ENCODE measurements at regions not wholly inside any gene's neighbourhood (a gene's known extent, or its start where the extent isn't known, plus 50 kb on each side); places are given as distances from the start of the nearest gene placed in this dataset.

- no peak overlapping the region for H3K4me2 ChIP-seq (ENCODE audit: low read length)
Measured at GRCh38 chr2:118618279-118618678, 229.2 kb downstream of the EN1 start.

GRCh38 chr2:118616432-118616831 is 231.0 kb downstream of the EN1 start:
- no peak for TF ChIP-seq CTCF (IDR thresholded peaks at IDR 0.05)
- Histone ChIP-seq H3K9me3 (ENCODE audit: control insufficient read depth, low read length) (no peaks in the 10 kb centered on the region), H2AFZ (no peak overlapping the region), H3K27ac (no peak overlapping the region), H3K9ac (no peak overlapping the region), H3K4me1 (no peaks in the 10 kb centered on the region), H3K27me3 (ENCODE audit: control insufficient read depth, insufficient read depth, low read length) (no peaks in the 10 kb centered on the region), H3K36me3 (ENCODE audit: control insufficient read depth, insufficient read depth, low read length) (no peaks in the 10 kb centered on the region), H3K4me2 (ENCODE audit: low read length) (no peak overlapping the region), H3K4me3 (ENCODE audit: low read depth, low read length) (no peak overlapping the region), H3K79me2 (no peaks in the 10 kb centered on the region)

More at GRCh38 chr2:118618279-118618678, 229.2 kb downstream of the EN1 start:
- no peak for TF ChIP-seq CTCF (IDR thresholded peaks at IDR 0.05)
- H3K27ac ChIP-seq: no peak overlapping the region
- no peaks in the 10 kb centered on the region for H3K36me3 ChIP-seq (ENCODE audit: control insufficient read depth, insufficient read depth, low read length)
- H3K9ac ChIP-seq: no peak overlapping the region
- H3K9me3 ChIP-seq (ENCODE audit: control insufficient read depth, low read length): no peaks in the 10 kb centered on the region
- no peak overlapping the region for H2AFZ ChIP-seq
- no peaks in the 10 kb centered on the region for H3K27me3 ChIP-seq (ENCODE audit: control insufficient read depth, insufficient read depth, low read length)
- no peaks in the 10 kb centered on the region for H3K79me2 ChIP-seq
- no peaks in the 10 kb centered on the region for H3K4me1 ChIP-seq
- H3K4me3 ChIP-seq (ENCODE audit: low read depth, low read length): no peak overlapping the region

- H2AFZ ChIP-seq: no peak overlapping the region
- H3K36me3 ChIP-seq (ENCODE audit: control insufficient read depth, insufficient read depth, low read length): no peaks in the 10 kb centered on the region
- no peaks in the 10 kb centered on the region for H3K4me1 ChIP-seq
- no peak overlapping the region for H3K4me3 ChIP-seq (ENCODE audit: low read depth, low read length)
- no peak overlapping the region for H3K9ac ChIP-seq
- H3K79me2 ChIP-seq: no peaks in the 10 kb centered on the region
- H3K4me2 ChIP-seq (ENCODE audit: low read length): no peak overlapping the region
- no peaks in the 10 kb centered on the region for H3K27me3 ChIP-seq (ENCODE audit: control insufficient read depth, insufficient read depth, low read length)
- H3K27ac ChIP-seq: no peak overlapping the region
- TF ChIP-seq CTCF (IDR thresholded peaks at IDR 0.05): no peak
- no peaks in the 10 kb centered on the region for H3K9me3 ChIP-seq (ENCODE audit: control insufficient read depth, low read length)
Measured at GRCh38 chr2:118614841-118615271, 232.6 kb downstream of the EN1 start.

- Histone ChIP-seq H3K36me3 (ENCODE audit: control insufficient read depth, insufficient read depth, low read length) (no peaks in the 10 kb centered on the region), H3K79me2 (no peaks in the 10 kb centered on the region), H3K4me3 (ENCODE audit: low read depth, low read length) (no peak overlapping the region), H3K4me1 (no peaks in the 10 kb centered on the region), H3K9me3 (ENCODE audit: control insufficient read depth, low read length) (no peaks in the 10 kb centered on the region), H2AFZ (no peak overlapping the region), H3K27ac (no peak overlapping the region), H3K27me3 (ENCODE audit: control insufficient read depth, insufficient read depth, low read length) (no peaks in the 10 kb centered on the region), H3K4me2 (ENCODE audit: low read length) (no peak overlapping the region), H3K9ac (no peak overlapping the region)
- TF ChIP-seq CTCF (IDR thresholded peaks at IDR 0.05): no peak
Measured at GRCh38 chr2:118613737-118614136, 233.7 kb downstream of the EN1 start.

- Histone ChIP-seq H3K4me2 (ENCODE audit: low read length) (no peak overlapping the region), H3K9me3 (ENCODE audit: control insufficient read depth, low read length) (no peaks in the 10 kb centered on the region), H3K79me2 (no peaks in the 10 kb centered on the region), H3K36me3 (ENCODE audit: control insufficient read depth, insufficient read depth, low read length) (no peaks in the 10 kb centered on the region), H3K27me3 (ENCODE audit: control insufficient read depth, insufficient read depth, low read length) (no peaks in the 10 kb centered on the region), H2AFZ (no peak overlapping the region), H3K27ac (no peak overlapping the region), H3K9ac (no peak overlapping the region), H3K4me1 (no peaks in the 10 kb centered on the region), H3K4me3 (ENCODE audit: low read depth, low read length) (no peak overlapping the region)
- no peak for TF ChIP-seq CTCF (IDR thresholded peaks at IDR 0.05)
Measured at GRCh38 chr2:118611691-118612090, 235.8 kb downstream of the EN1 start.

Measured in parathyroid adenoma (tissue), 2 donors.